Mammary epithelial cell (primary cell): ENCODE measurements at regions not wholly inside any gene's neighbourhood (a gene's known extent, or its start where the extent isn't known, plus 50 kb on each side); places are given as distances from the start of the nearest gene placed in this dataset.

Experiments
- CTCF ChIP-seq, 2 donors: IDR thresholded peaks in 1 of 2; conservative IDR thresholded peaks in 1 of 2; 2 replicates each; pipeline ENCODE4 v1.5.1; 2011 to 2012; ENCODE audit warnings: inconsistent platforms in 2 of 2, low read length in 2 of 2, mild to moderate bottlenecking in 2 of 2, control low read depth in 1 of 2, low read depth in 1 of 2; ENCODE audit not compliant: insufficient read depth in 1 of 2; ENCODE audit errors: extremely low read depth in 1 of 2
- EZH2 ChIP-seq: IDR thresholded peaks from 2 replicates; pipeline ENCODE4 v1.6.1; 2012; ENCODE audit warnings: low read length, inconsistent platforms, borderline replicate concordance

- no peak for TF ChIP-seq EZH2
- no peak for TF ChIP-seq CTCF (conservative IDR thresholded peaks at IDR 0.05 in 1 of 2, IDR thresholded peaks at IDR 0.05 in 1 of 2; ENCODE audit: extremely low read depth in 1 of 2, insufficient read depth in 1 of 2, low read depth in 1 of 2, low read length in 2 of 2)
These were observed 145.1 kb upstream of the RREB1 start for GRCh38 chr6:6962699-6963098.
